ENCODE measurements at regions not wholly inside any gene's neighbourhood (a gene's known extent, or its start where the extent isn't known, plus 50 kb on each side); places are given as distances from the start of the nearest gene placed in this dataset.

DNA sequence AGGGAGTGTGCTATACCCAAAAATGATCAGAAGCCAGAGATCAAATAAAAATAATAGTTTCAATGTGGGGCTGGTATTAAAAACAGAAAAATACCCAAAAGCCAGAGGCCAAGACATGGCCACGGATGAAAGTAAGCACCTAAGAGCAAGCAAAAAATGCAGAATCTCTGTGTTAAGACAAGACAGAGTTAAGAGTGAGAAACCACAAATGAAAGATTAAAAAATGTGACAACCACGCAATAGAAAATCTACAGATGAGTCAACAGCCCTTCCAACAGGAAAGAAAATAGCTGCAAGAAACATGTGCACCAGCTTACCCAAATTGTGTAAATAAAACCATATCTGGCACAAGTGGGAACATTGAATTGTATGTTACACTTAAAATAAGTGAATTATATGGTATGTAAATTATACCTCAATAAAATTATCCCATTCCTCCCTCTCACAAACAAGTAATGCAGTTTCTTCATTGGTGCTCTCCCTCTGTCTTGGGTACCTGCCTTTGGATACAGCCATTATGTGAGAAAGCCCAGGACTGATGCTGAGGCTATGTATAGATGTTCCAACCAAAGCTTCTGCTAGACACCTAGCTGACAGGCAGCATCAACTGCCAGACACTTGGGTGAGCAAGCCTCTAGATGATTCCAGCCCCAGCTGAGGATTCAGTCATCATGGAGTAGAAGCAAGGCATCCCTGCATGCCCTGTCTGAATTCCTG is 55.3 kb upstream of the UFL1 start:
- TF ChIP-seq CTCF (conservative IDR thresholded peaks at IDR 0.05; ENCODE audit: low read depth, low read length) (no peak), EZH2phosphoT487 (IDR thresholded peaks at IDR 0.05; ENCODE audit: borderline replicate concordance, low read length) (no peak), EZH2 (IDR thresholded peaks at IDR 0.05; ENCODE audit: low read length, unreplicated experiment) (no peak)

Data from PC-3 (cell line).